Small intestine (tissue), 7 donors: ENCODE measurements at regions not wholly inside any gene's neighbourhood (a gene's known extent, or its start where the extent isn't known, plus 50 kb on each side); places are given as distances from the start of the nearest gene placed in this dataset.

ENCODE experiments used
- DNase-seq, 2 donors: peaks; one replicate each; pipeline versions ENCODE4 v3.0.0 to v3.0.0-alpha.2; 2013
- FAIRE-seq: peaks from 2 replicates; lab custom pipeline; 2012; peaks lifted over from hg19 to GRCh38; lab: Jason Lieb, UNC
- H3K27ac ChIP-seq, 3 donors: one replicate each; pipeline ENCODE4 v1.5.1; 2013; ENCODE audit warnings: low read length in 2 of 3, mild to moderate bottlenecking in 2 of 3, control low read depth in 1 of 3, inconsistent platforms in 1 of 3, low read depth in 1 of 3, moderate library complexity in 1 of 3
- H3K27me3 ChIP-seq, 3 donors: one replicate each; pipeline ENCODE4 v1.6.1; 2013; ENCODE audit warnings: low read length in 3 of 3, inconsistent platforms in 1 of 3; ENCODE audit not compliant: control insufficient read depth in 3 of 3, insufficient read depth in 3 of 3
- H3K36me3 ChIP-seq, 3 donors: one replicate each; pipeline ENCODE4 v1.6.1; 2013; ENCODE audit warnings: low read length in 3 of 3, inconsistent platforms in 1 of 3, low read depth in 1 of 3, mild to moderate bottlenecking in 1 of 3, moderate library complexity in 1 of 3; ENCODE audit not compliant: control insufficient read depth in 3 of 3, insufficient read depth in 2 of 3
- H3K4me1 ChIP-seq, 3 donors: one replicate each; pipeline ENCODE4 v1.6.1; 2013; ENCODE audit warnings: low read length in 2 of 3, inconsistent platforms in 1 of 3, low read depth in 1 of 3, mild to moderate bottlenecking in 1 of 3, moderate library complexity in 1 of 3; ENCODE audit not compliant: control insufficient read depth in 3 of 3, insufficient read depth in 2 of 3
- H3K4me3 ChIP-seq, 3 donors: one replicate each; pipeline ENCODE4 v1.5.1; 2013; ENCODE audit warnings: low read length in 3 of 3, control low read depth in 1 of 3, inconsistent platforms in 1 of 3, low read depth in 1 of 3, mild to moderate bottlenecking in 1 of 3, moderate library complexity in 1 of 3
- H3K9me3 ChIP-seq, 2 donors: one replicate each; pipeline ENCODE4 v1.6.1; 2013; ENCODE audit warnings: low read depth in 1 of 2, low read length in 1 of 2; ENCODE audit not compliant: control insufficient read depth in 2 of 2, insufficient read depth in 1 of 2
- WGBS, 3 donors: extraction: QIAGEN DNeasy Blood & Tissue Kit; methylation state at CpG; one replicate each; pipeline ENCODE4 v1.1.7; 2013; 5-methylcytosine and 5-hydroxymethylcytosine counted together
- donor health status: healthy with polysubstance abuse.
- donor health status: control.
- donor health status: control.
- donor health status: Bipolar disorder and iron deficiency.
- donor health status: healthy.

DNA sequence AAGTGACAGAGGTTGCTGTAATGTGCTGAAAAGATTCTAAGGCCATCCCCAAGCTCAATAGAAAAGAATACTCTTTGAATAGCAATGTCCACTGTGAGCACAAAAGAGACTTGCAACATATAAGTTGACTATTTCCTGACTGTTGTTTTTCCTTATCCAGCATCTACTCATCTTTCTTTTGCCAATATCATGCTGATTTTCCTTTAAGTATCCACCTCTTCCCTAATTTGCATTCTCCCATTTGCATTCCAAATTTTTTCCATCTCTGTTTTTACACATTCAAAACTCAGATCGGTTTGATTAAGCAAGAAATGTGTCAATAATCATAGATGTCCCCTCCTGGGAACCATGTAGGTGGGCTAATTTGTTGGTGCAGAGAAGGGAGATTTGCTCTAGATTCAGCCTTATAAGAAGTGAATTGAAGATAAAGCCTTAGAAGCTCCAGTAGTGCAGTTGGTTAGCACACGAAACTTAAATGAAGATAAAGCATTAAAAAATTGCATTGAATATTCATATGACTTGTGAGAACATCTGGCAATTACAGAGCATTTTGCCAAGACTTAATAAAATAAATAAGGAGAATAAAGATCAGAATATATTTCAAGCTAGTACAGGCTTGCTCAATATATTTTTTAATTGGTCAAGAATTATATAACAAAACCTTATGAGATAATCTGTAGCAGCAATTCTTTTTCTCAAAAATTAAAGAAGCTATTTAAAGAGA is 267.6 kb downstream of the TMEM167A start:
- 80 to 91% (median 86%) methylated on average over 2 of the region's 2 CpGs for WGBS, 3 donors
- Histone ChIP-seq H3K36me3 (no peaks in the 10 kb centered on the region), H3K4me3 (no peak overlapping the region), H3K9me3 (no peaks in the 10 kb centered on the region), H3K4me1 (no peaks in the 10 kb centered on the region), H3K27ac (no peak overlapping the region), H3K27me3 (no peaks in the 10 kb centered on the region)
- DNase-seq (no peak), FAIRE-seq (no peak)

DNA sequence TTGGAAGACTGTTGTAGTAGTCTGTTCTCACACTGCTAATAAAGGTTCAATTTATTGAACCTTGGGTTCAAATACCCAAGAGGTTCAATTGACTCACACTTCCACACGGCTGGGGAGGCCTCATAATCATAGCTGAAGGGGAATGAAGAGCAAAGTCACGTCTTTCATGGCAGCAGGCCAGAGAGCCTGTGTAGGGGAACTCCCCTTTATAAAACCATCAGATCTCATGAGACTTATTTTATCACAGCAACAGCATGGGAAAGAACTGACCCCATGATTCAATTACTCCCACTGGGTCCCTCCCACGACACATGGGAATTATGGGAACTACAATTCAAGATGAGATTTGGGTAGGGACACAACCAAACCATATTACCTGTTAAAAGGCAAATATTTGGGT is 268.2 kb downstream of the TMEM167A start:
- peak; percentile 25 to 61 for DNase-seq
- Histone ChIP-seq H3K9me3 (no peaks in the 10 kb centered on the region), H3K4me3 (no peak overlapping the region), H3K27ac (no peak overlapping the region), H3K36me3 (no peaks in the 10 kb centered on the region), H3K27me3 (no peaks in the 10 kb centered on the region), H3K4me1 (no peaks in the 10 kb centered on the region)
- 13 to 39% (median 20%) methylated on average over 3 of the region's 3 CpGs for WGBS, 3 donors
- no peak for FAIRE-seq

DNA sequence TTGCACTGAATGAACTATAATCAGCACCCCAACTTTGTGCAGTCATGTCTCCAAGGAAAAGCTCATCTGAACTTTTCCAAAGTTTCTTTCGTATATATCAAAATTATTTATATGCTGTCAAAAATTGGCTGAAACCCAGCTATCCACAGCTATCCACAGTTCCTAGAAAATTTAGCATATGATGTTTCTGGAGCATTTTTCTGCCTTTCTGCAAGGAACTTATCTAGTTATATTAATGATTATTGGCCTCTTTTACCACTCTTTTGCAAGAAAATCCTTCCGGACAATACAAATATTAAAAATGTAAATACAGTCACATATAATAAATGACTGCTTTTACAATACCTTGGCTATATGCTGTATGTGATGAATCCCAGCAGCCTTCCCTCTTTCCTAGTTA is 270.2 kb downstream of the TMEM167A start:
- Histone ChIP-seq H3K4me3 (no peak overlapping the region), H3K27ac (no peak overlapping the region), H3K4me1 (no peaks in the 10 kb centered on the region), H3K36me3 (no peaks in the 10 kb centered on the region), H3K27me3 (no peaks in the 10 kb centered on the region), H3K9me3 (no peaks in the 10 kb centered on the region)
- no peak for DNase-seq
- no peak for FAIRE-seq
- 71 to 90% (median 86%) methylated on average over 2 of the region's 2 CpGs for WGBS, 3 donors

DNA sequence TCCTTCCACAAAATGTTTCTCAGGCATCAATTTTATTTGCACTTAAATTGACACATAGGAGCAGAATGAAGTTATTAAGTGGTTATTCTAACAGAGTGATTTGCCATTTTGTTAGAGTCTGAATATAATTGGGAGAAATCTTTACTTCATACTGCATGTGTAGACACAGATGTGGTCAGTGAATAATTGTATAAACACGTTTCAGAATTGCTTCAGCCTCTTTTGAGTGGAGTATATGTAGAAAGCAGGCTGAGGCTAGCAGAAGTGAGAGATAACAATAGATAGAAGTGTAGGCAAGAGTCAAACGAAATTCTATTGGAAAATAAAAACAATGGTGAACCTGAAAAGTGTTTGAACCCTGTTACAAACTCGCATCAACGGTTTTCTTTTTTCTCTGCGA is 270.7 kb downstream of the TMEM167A start:
- no peak for DNase-seq
- Histone ChIP-seq H3K36me3 (no peaks in the 10 kb centered on the region), H3K4me3 (no peak overlapping the region), H3K27me3 (no peaks in the 10 kb centered on the region), H3K9me3 (no peaks in the 10 kb centered on the region), H3K27ac (no peak overlapping the region), H3K4me1 (no peaks in the 10 kb centered on the region)
- FAIRE-seq: no peak
- 58 to 77% (median 75%) methylated on average over 5 of the region's 5 CpGs for WGBS, 3 donors

DNA sequence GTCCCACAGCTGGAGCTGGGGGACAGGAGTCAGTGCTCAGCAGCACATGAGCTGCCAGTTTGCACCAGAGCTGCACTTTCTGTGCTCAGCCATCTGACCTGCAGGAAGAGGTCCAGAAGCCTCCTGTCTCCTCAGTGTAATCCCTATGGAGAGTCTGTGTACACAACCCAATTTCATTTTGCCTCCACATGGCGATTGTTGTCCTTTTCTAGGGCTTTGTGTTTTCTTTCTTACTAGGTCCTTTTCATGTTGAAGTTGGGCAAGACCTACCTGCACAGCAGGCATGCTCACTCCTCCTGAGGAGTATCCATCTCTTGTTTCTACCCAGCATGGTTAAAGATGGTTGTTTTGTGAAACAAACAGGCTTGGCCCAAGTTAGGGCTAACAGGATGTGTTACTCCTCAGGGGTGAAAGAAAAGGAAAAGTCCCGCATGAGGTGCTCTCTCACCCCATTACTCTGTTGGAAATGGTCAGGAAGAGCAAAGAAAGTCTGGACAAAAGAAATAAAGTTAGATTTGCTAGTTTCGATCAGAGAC is 273.0 kb downstream of the TMEM167A start:
- WGBS, 3 donors: 77 to 89% (median 86%) methylated on average over 3 of the region's 3 CpGs
- FAIRE-seq (no peak), DNase-seq (no peak)
- Histone ChIP-seq H3K36me3 (no peaks in the 10 kb centered on the region), H3K4me1 (no peaks in the 10 kb centered on the region), H3K9me3 (no peaks in the 10 kb centered on the region), H3K4me3 (no peak overlapping the region), H3K27me3 (no peaks in the 10 kb centered on the region), H3K27ac (no peak overlapping the region)

DNA sequence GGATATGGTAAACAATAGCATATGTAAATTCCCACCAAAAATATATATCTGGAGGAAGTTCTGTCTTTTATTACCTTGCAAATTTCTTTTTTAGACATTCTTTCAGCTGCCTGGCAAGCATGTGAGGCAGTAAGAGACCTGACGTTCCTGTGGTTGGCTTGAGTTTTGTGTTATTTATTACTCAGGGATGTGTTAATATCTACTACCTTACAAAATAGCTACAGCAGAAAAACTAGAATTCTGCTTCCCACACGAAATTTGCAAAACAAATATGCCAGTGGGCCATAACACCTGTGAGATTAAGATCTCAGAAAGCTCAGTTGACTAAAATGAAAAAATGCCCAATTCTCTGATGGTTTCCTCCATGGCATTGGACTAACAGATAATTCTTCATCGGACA is 274.2 kb downstream of the TMEM167A start:
- Histone ChIP-seq H3K4me3 (no peak overlapping the region), H3K4me1 (no peaks in the 10 kb centered on the region), H3K27me3 (no peaks in the 10 kb centered on the region), H3K9me3 (no peaks in the 10 kb centered on the region), H3K36me3 (no peaks in the 10 kb centered on the region), H3K27ac (no peak overlapping the region)
- DNase-seq (no peak), FAIRE-seq (no peak)
- 66 to 79% (median 76%) methylated on average over 3 of the region's 3 CpGs for WGBS, 3 donors

DNA sequence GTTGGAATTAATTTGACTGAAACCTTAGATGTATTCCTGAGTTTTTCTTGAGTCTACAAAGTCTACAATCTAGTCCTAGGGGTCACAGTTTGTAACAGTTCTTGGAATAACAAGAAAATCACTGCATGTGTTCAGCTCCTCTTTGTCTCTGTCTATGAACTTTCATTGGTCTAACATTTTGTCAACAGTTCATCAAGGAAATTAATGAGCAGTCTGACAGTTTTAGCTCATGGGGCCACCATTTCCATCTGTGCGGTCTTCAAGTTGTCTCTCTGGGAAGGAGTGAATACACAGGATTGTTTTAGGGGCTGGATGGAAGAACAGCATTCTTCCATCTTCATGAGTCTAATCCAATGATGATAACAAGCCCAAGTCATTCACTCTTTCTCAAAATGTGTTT is 276.4 kb downstream of the TMEM167A start:
- no peak for FAIRE-seq
- Histone ChIP-seq H3K9me3 (no peaks in the 10 kb centered on the region), H3K27me3 (no peaks in the 10 kb centered on the region), H3K36me3 (no peaks in the 10 kb centered on the region), H3K27ac (no peak overlapping the region), H3K4me1 (no peaks in the 10 kb centered on the region), H3K4me3 (no peak overlapping the region)
- no peak for DNase-seq
- WGBS, 3 donors: 88 to 99% (median 94%) methylated on average over 1 of the region's 1 CpG

DNA sequence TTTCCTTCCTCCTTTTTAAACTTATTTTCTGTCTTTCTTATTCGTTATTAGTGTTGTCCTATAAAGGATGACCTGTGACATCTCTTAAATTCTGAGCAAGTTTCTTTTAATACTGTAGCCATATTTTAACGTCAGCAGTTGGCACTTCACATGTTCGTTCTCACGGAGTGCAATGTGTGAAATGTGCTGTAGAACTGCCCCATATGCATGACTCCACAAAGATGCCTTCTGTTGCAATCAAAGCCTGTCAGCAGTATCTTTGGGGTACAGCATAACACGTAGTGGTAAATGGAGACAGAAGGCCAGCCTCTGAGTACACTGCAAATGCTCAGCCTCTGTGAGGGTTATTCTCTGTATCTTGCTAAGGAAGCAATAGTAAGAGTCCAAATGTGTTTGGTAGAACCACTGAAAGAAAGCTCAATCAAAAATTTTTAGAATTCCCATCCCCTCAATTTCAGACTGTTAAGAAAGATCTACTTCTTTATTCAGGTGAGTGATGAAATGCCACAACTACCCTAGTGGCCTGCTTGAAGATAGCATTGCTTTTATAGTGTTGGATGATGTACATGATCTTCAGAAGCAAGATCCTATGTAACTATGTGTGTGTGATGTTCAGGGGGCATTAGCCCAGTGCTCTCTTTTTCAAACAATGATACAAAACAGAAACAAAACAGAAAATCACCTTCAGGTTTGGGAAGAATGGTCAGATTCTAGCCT is 277.7 kb downstream of the TMEM167A start:
- Histone ChIP-seq H3K4me3 (no peak overlapping the region), H3K27ac (no peak overlapping the region), H3K4me1 (no peaks in the 10 kb centered on the region), H3K27me3 (no peaks in the 10 kb centered on the region), H3K36me3 (no peaks in the 10 kb centered on the region), H3K9me3 (no peaks in the 10 kb centered on the region)
- FAIRE-seq (no peak), DNase-seq (no peak)
- 72 to 85% (median 83%) methylated on average over 5 of the region's 5 CpGs for WGBS, 3 donors
